Stimulated activated CD4-positive, alpha-beta T cell treated with anti-CD3 and anti-CD28 coated beads, TNF-alpha, amount 100 ng/mL, for 48 hours (primary cell): ENCODE measurements at regions not wholly inside any gene's neighbourhood (a gene's known extent, or its start where the extent isn't known, plus 50 kb on each side); places are given as distances from the start of the nearest gene placed in this dataset.
"Not testable (repeated sequence)": the region's sequence is repeated elsewhere in the genome, so short reads cannot be mapped to it uniquely, and the experiment has no call there.

Experiments
- DNase-seq, 3 donors: peaks; one replicate each; pipeline ENCODE4 v3.0.0-alpha.2; 2020; ENCODE audit warnings: low read depth in 3 of 3

DNA sequence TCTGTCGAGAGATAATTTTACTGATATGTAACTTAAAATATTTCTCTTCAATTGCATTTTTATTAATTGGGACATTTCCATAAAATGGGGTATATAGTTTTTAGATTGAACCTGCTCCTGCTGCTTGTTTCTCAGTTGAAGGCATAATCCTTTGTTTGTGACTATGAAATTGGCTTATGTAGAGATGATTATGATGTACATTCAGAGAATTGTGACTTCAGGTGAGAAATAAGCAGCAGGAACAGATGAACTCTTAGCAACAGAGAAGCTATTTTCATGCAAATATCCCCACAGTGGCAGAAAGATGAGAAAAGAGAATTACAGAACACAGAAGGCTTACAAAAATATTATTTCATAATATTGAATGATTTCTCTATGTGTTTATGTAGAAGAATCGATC is 1499.5 kb upstream of the ADGRL3 start:
- DNase-seq, result no peak

DNA sequence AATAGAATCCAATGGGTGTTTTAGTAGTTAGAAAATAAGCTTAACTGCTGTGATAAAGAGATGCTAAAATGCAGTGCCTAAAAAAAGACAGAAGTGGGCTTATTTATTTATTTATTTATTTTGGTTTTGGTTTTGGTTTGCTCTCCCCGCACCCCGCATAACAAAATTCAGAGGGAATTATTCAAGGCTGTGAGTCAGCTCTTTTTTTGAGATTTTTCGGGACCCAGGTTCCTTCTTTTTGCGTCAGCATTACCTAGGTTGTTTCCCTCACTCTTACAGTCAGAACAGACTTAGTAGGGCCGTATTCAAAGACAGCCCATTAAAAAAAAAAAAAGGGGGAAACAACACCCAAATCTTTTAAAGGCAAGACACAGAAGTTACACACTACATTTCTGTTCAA is 1495.5 kb upstream of the ADGRL3 start:
- no peak for DNase-seq

- DNase-seq, result no peak
Measured at GRCh38 chr4:59712470-59712869, 1487.7 kb upstream of the ADGRL3 start.

DNA sequence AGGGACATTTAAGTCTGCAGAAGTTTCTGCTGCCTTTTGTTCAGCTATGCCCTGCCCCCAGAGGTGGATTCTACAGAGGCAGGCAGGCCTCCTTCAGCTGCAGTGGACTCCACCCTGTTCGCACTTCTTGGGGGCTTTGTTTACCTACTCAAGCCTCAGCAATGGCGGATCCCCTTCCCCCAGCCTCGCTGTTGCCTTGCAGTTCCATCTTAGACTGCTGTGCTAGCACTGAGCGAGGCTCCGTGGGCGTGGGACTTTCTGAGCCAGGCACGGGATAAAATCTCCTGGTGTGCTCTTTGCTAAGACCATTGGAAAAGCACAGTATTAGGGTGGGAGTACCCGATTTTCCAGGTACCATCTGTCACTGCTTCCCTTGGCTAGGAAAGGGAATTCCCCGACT is 1475.8 kb upstream of the ADGRL3 start:
- not testable (repeated sequence) for DNase-seq

- DNase-seq, result no peak
Measured at GRCh38 chr4:59727745-59728144, 1472.4 kb upstream of the ADGRL3 start.

DNA sequence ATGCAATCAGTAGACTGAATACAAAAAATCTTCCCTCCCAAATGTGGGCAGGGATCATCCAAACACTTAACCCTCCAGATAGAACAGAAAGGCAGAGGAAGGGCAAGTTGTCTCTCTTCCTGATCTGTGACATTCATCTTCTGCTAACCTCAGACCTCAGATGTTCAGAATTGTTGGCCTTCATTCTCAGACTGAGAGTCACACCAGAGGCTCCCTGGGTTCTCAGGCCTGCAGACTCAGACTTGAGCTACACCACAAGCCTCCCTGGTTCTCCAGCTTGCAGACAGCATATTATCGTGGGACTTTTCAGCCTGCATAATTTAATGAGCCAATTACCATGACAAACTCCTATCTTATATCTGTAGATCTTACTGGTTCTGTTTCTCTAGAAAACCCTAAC is 1471.6 kb upstream of the ADGRL3 start:
- no peak for DNase-seq

DNA sequence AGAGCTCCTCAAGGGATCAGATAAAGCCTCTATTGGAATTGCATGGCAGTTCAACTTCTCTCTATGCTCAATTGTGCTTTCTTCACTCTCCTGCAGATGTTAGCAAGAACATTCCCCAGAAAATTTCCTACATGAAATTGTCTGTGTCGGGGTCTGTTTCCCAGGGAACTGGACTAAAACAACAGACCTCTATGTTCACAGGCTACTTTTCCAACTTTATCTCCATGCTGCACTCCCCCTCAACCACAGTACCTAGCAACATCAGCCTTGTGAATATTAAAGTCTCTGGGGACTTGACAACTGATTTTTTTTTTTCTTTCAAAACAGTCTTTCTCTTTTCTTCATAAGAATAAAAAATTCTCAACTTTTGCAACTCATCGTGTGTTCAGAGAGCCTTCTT is 1470.8 kb upstream of the ADGRL3 start:
- DNase-seq, result no peak

GRCh38 chr4:59748433-59748832 is 1451.7 kb upstream of the ADGRL3 start:
- no peak for DNase-seq

GRCh38 chr4:59759082-59759825 is 1440.9 kb upstream of the ADGRL3 start:
- no peak for DNase-seq

GRCh38 chr4:59762344-59762743 is 1437.8 kb upstream of the ADGRL3 start:
- no peak for DNase-seq

DNA sequence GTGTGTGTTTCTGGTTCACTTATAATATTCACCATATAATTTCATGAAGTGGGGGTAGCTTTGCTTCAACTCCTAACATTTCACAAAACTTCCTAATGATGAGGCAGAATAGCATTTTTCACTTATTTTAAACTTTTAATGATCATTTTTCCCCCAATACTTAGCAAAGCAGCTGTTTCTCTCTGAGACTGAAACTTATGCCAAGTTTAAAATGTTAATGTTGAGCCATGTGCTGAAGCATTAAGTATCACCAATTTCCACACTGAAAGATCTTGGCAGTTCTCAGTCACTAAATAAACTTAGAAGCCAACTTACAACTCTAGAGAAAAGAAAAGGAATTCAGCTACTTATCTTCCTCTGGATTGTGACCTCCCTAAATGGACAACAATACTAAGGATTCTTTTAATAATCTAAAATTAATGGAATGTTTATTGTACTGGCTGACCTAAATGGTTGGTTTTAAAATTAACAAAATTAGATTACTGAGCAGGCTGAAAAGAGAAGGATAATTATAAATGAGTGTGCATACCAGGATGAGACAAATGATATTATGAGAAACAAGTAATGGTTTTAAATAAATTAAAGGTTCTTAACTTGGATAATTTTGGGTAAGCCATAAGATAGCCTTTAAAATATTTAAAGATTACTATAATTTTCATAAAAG is 1429.4 kb upstream of the ADGRL3 start:
- DNase-seq, result no peak

DNA sequence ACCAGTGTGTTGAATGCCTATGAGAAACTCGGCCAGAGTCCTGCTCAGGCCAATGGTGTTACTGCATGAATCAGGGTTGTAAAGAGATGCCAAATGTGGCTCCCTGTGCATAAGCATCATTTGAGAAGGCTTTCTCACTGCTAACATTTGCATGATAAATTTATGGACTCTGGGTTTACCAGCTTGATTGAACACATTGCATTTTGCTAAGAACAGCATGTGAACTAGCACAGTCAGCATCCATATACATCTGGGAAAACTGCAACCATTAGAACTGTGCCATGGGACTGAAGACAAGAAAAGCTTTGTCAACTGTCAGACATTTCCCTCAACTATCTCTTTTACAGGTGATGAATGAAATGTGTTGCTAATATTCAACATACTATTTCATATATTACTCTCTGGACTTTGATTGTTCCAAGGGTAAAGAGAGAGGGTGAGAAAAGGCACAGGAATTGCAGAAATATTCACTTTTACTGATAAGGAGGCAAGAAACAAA is 1427.4 kb upstream of the ADGRL3 start:
- no peak for DNase-seq

GRCh38 chr4:59780271-59780670 is 1419.9 kb upstream of the ADGRL3 start:
- DNase-seq, result not testable (repeated sequence)

DNA sequence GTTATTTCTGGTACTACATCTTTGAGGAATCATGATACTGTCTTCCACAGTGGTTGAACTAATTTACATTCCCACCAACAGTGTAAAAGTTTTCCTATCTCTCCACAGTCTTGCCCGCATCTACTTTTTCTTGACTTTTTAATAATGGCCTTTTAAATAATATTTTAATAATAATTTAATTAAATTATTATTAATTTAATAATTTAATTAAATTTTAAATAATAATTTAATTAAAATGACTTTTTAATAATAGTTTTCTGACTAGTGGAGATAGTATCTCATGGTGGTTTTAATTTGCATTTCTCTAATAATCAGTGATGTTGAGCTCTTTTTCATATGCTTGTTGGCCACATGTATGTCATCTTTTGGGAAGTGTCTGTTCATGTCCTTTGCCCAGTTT is 1395.0 kb upstream of the ADGRL3 start:
- no peak for DNase-seq

DNA sequence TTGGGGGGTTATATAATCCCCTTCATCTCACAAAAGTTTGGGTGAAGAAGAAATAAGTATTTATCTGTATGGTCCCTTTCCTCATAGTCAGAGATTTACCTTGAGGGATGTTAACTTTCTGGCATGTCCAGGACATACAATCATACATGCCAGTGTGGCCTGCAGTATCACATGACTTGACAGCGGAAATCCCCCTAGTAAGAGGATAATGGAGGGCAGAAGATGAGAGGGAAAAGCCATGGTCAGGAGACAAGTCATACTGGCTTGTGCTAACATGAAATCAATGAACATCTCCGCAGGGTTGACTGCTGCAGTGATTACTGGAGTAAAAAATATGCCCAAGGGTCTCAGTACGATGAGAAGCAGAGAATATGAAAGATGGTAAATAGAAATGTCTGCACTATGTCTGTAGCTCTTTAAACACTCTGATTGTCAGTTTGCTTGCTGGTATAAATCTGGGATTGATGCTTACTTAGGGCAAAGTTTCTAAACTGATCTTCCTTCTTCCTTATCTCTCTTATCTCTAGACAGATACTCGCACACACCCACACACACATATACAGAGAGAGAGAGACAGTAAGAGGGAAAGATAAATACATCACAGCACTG is 1385.6 kb upstream of the ADGRL3 start:
- DNase-seq, result no peak

- DNase-seq, result no peak
Measured at GRCh38 chr4:59818656-59819055, 1381.5 kb upstream of the ADGRL3 start.

DNA sequence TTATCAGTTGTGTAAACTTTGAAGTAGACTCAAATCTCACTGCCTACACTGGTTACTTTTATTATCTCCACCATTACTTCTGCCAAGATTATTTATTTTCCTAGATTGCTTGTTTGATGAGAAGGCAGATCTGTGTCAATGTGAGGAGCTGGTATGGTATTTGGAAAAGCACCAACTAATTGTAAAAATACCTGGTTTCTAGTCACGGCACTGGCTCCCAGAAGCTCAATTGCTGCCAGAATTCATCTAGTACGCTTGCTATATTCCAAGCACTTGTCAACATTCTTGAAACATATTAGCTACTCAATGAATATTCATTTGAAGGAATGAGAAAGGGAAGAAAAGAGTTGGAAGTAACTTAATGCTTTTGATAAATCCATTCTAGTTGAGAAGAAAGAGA is 1376.8 kb upstream of the ADGRL3 start:
- no peak for DNase-seq

GRCh38 chr4:59825104-59825503 is 1375.0 kb upstream of the ADGRL3 start:
- no peak for DNase-seq

- no peak for DNase-seq
Measured at GRCh38 chr4:59831746-59832145, 1368.4 kb upstream of the ADGRL3 start.

- DNase-seq, result no peak
Measured at GRCh38 chr4:59834943-59835342, 1365.2 kb upstream of the ADGRL3 start.

DNA sequence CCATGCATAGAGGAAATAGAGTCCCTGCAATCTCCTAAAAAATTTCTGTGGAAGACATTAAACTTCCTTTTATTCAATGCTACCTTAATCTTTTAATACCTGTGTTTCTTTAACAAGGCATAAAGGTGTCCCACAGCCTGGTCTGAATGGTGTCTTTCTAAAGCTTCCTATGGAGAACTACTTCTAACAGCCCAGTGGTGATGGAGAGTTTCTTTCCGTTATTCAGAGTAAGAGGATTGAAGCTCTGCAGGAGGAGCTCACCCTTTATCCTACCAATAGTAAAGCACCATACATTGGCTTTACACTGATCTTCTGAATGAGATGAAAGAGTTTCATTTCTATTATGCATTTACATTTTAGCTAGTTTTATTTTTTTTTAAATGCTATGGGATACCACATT is 1362.4 kb upstream of the ADGRL3 start:
- DNase-seq, result no peak

- DNase-seq, result no peak
Measured at GRCh38 chr4:59838236-59838635, 1361.9 kb upstream of the ADGRL3 start.

GRCh38 chr4:59841698-59842097 is 1358.4 kb upstream of the ADGRL3 start:
- DNase-seq, result no peak
